Vagina (tissue), 2 donors: ENCODE measurements at regions not wholly inside any gene's neighbourhood (a gene's known extent, or its start where the extent isn't known, plus 50 kb on each side); places are given as distances from the start of the nearest gene placed in this dataset.

ENCODE experiments used
- CTCF ChIP-seq, 3 experiments: fragments of 450-650 bp in 2 of 3; fragments of 200-600 bp in 1 of 3; sonication (generic) in 1 of 3; IDR thresholded peaks; one replicate each; pipeline ENCODE4 v1.5.1; 2017 to 2019; ENCODE audit warnings: antibody characterized with exemption in 3 of 3, mild to moderate bottlenecking in 2 of 3, moderate library complexity in 2 of 3
- POLR2A ChIP-seq, 2 donors: fragments of 450-650 bp; IDR thresholded peaks; one replicate each; pipeline ENCODE4 v1.6.1; 2017; ENCODE audit warnings: antibody characterized with exemption in 2 of 2, mild to moderate bottlenecking in 2 of 2, moderate library complexity in 2 of 2

- TF ChIP-seq CTCF (IDR thresholded peaks at IDR 0.05) (no peak), POLR2A (IDR thresholded peaks at IDR 0.05) (no peak)
Measured at GRCh38 chr9:103981912-103982311, 112.2 kb upstream of the SMC2 start.
